HG02642 (cell line): ENCODE measurements at regions not wholly inside any gene's neighbourhood (a gene's known extent, or its start where the extent isn't known, plus 50 kb on each side); places are given as distances from the start of the nearest gene placed in this dataset.

Experiments
- ATAC-seq: cut with Tn5 transposase; IDR thresholded peaks from one replicate; pipeline ENCODE4 v1.9.1; 2021; ENCODE audit warnings: mild to moderate bottlenecking; ENCODE audit not compliant: unreplicated experiment, poor library complexity

DNA sequence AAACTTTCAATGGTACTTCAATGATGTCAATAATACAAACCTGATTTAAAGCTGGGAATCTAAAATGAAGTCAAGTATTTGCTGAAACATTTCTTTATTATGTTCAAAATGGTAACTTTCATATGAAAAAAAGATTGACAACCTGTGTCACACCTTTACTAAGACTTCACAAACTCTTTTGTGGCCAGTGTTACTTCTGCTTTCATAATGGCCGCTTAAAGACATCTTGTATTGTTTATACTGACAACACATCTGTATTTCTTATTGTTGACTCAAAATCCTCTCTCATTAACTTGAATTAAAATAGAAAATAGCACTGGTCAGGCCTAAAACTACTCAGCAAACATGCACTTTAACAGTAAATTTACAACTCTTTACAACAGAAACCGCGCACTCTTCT lies 312.3 kb upstream of the CNTN6 start:
- no peak for ATAC-seq

DNA sequence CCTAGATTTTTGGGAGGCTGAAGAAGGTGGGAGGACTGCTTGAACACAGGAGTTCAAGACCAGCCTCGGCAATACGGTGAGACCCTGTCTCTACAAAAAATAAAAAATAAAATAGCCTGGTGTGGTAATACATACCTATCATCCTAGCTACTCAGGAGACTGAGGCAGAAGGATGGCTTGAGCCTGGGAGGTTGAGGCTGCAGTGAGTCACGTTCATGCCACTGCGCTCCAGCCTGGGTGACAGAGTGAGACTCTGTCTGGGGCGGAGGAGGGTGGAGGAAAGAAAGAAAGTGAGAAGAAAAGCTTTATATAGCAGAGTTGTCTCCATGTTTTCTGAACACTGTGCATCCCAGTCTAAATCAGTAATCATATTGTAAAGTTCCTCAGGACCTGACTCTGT lies 301.4 kb upstream of the CNTN6 start:
- ATAC-seq, result no peak

DNA sequence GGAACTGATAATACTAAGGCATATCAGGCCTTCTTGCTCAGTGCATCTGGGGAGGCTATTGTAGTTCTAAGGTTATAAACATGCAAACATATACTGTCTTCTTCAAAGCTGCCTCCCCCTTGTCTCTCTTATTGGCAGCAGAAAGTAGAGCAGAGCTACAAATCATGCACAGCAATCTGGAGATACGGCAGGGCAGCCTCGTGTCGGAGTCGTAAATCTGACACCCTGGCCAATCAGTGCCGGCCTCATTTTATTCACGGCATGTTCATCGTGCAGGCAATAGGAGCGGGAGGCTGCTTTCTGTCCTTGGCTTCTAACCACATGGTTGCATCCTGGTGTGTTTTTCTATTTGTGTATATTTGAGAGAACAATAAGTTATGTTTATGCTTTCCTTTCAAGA lies 300.2 kb upstream of the CNTN6 start:
- ATAC-seq, result no peak

DNA sequence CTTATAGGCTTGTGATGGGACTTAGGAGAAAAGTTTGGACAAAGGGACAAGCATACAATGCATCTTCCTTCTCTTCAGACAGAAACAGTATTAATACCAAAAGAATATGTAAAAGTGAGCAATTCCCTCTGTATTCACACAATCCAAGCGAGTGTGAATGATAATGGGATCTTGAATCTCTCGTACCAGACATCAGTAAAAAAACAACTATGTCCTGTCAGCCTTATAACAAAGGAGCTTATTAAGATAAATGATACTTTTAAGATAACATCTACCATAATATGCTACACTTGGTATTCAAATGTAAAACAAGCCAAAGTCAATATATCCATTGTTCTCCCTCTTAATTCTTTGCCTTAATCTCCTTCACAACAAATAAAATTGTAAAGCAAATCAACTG lies 288.6 kb upstream of the CNTN6 start:
- no peak for ATAC-seq

DNA sequence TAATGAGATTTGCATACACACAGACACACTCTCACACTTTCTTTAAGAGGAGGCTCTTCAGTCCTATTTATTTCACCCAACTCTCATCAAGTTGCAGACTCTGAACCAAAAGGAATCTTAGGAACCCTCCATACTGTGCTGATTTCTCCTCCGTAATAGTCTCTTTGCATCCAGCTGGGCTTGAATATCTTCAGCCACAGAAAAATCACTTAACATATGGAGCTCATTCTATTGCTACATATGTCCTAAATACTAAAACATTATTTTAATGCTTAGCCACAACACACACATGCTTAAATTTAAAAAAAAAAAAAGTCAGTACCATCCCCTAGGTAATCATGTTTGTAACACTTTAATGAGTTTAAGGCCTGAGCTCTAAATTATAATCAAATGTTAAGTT lies 287.5 kb upstream of the CNTN6 start:
- ATAC-seq, result no peak

DNA sequence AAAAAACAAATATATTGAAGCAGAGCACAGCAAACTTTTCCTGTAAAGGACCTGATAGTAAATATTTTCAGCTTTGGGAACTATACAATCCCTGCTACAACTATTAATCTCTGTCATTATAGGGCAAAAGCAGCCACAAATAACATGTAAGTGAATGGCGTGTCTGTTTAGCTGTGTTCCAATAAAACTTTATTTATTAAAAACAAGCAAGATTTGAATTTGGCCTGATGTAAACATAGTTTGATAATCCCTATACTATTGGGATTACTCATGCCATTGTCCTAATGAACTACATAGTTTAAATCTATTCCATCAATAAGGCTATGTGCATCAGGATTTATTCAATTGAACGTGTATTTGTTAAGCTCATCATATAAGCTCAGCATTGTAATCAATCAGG lies 286.8 kb upstream of the CNTN6 start:
- no peak for ATAC-seq

DNA sequence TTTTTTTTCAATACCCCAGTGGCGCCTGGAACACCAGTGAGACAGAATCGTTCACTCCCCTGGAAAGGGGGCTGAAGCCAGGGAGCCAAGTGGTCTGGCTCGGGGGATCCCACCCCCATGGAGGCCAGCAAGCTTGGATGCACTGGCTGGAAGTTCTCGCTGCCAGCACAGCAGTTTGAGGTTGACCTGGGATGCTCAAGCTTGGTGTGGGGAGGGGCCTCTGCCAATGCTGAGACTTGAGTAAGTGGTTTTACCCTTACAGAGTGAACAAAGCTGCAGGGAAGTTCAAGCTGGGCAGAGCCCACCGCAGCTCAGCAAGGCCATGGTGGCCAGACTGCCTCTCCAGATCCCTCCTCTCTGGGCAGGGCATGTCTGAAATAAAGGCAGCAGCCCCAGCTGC lies 276.2 kb upstream of the CNTN6 start:
- no peak for ATAC-seq

DNA sequence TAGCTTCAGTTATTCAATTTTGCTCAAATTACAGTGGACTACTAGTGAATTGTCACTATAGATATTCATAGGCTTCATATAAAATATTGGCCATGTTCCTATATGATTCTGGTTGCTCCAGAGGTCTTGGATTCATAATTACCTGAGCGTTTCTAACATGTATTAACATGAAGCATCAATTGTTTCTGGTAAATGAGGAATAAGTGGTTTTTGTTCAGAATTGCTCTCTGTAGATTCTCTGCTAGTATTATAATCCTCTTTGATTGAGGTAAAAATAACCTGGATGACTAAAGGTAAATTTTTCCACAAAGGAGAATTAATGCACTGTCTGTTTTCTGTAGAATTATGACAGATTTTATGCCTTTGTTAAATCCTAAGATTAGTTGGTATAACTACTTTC lies 258.1 kb upstream of the CNTN6 start:
- no peak for ATAC-seq

DNA sequence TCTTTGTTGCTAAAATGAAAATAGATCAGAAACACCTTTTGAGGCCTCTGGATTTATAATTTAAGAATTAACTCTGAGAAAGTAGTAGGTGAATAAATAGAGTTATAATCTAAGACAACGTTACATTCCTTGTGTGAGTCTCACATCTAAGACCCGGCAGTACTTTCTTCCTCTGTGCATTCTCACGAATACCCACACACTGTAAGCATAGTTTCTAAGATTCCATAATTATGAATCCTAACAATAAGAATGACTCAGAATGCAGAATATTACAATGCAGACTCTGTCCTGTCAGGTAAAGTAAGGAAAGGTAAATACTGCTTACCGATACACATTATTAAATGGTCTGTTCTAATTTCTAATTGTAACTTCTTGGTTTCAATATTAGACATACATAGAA lies 257.7 kb upstream of the CNTN6 start:
- ATAC-seq, result no peak

DNA sequence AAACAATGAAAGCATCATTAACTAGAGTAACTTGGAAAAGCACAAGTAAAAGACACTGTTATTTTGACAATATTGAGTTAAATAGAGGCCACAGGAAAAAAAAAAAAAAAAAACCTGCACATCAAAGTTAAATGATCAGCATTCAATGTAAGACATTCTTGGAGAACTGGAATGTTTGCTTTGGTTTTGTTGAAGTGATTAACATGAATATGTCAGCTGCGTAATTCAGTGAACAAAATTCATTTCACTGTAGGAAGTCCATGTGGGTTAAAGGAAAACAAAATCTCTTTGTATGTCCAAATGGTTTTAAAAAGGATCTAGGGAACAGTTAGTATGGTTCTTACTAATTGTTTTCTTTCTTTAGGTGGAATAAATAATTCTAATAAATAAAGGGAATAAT lies 252.8 kb upstream of the CNTN6 start:
- no peak for ATAC-seq

DNA sequence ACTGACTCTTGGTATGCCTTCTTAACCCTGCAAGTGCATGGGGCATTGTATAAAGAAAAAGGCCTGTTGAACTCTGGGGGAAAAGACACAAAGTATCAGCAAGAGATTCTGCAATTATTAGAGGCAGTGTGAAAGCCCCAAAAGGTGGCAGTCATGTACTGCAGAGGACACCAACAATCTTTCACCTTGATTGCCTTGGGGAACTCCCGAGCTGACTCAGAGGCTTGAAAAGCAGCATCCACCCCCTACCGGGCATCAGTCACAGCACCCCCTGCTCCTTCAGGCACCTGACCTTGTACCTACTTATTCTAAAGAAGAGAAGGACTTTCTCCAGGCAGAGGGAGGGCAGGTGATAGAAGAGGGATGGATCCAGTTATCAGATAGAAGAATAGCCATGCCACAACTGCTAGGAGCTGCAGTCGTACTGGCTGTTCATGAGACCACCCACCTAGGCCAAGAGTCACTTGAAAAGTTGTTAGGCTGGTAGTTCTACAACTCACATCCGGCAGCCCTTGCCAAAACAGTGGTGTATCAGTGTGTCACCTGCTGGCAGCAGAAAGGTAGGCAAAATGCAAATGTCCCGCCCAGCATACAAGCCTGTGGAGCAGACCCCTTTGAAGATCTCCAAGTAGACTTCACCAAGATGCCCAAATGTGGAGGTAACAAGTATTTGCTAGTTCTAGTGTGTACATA lies 241.6 kb upstream of the CNTN6 start:
- ATAC-seq, result no peak

DNA sequence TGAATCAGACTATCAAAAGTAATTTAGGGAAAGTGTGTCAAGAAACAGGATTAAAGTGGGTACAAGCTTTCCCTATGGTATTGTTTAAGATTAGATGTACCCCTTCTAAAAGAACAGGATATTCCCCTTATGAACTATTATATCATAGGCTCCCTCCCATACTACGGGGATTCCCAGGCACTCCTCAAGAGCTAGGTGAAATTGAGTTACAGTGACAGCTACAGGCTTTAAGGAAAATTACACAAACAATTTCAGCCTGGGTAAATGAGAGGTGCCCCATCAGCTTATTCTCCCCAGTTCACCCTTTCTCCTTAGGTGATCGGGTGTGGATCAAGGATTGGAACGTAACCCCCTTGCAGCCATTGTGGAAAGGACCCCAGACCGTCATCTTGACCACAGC lies 240.8 kb upstream of the CNTN6 start:
- ATAC-seq, result no peak

DNA sequence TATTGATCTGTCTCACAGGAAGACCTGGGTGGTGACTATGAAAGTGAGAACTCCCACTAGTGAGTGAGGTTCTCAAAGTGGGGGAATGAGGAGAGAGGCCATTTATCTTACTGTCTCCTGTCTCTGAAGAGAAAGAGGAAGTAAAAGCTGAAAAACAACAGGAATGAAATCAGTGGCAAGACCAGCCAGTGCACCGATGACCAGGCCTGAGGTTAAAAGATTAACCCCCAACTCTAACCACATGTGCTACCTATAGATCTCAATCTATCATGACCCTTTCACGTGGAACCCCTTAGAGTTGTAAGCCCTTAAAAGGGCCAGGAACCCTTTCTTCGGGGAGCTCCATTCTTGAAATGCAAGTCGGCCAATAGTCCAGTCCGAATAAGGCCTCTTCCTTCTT lies 239.3 kb upstream of the CNTN6 start:
- no peak for ATAC-seq

DNA sequence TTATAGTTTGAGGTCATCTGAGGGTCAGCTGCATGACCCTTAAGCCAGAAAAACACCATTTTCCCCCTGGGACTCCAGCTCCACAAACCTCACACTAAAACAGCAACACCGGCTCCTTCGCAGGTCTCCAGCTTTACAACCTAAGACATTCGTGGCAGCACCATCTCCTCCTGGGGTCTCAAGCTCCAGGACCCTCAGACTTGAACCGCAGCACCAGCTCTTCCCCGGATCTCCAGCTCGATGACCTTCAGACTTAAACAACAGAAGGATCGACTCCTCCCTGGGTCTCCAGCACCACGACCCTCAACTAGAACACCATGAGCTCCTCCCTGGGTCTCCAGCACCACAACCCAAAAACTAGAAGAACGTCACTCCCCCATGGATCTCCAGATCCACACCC lies 233.7 kb upstream of the CNTN6 start:
- ATAC-seq, result no peak

DNA sequence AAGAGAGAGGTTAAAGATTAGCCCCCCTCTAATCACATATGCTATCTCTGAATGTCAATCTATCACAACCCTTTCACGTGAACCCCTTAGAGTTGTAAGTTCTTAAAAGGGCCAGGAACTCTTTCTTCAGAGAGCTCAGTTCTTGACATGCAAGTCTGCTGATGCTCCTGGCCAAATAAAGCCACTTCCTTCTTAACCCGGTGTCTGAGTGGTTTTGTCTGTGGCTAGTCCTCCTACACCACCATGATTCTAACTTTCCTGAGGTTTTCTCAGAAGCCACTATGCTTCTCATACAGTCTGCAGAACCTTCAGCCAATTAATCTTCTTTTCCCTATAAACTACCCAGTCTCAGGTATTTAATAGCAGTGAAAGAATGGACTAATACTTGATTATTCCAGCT lies 231.1 kb upstream of the CNTN6 start:
- ATAC-seq, result no peak

DNA sequence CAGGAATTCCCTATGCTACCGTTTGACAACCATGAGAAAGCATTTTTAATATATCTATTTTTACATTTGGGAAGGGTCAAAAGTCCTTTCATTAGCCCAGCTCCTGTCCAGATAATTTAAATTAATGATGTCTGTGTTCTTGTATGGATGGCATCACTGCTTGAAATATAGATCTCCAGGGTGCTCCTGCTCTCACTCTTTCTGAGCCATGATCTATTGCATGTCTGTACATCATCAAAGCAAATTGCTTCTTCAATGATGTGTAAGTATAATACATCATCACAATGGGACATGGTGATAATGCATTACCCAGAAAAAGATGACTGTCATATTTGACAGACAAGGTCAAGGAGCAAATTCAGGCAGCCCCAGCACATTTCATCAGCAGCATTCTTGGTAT lies 223.6 kb upstream of the CNTN6 start:
- no peak for ATAC-seq

DNA sequence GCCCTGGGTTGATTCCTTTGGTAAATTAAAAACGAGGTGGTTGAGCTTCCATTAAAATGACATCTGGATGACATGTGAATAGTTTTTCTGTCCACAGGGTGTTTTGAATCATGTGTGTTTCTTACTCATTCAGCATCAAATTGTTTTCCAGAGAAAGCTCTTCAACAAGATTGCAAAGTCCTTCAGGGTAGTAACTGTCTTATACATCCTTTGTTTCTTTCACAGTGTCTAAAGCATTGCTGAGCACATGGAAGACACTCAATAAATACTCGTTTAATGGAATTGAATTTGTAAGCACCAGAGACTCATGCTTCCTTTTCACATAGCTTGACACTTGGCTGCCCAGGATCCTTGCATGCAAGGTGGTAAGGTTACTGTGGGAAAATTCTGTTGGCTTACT lies 223.1 kb upstream of the CNTN6 start:
- no peak for ATAC-seq

DNA sequence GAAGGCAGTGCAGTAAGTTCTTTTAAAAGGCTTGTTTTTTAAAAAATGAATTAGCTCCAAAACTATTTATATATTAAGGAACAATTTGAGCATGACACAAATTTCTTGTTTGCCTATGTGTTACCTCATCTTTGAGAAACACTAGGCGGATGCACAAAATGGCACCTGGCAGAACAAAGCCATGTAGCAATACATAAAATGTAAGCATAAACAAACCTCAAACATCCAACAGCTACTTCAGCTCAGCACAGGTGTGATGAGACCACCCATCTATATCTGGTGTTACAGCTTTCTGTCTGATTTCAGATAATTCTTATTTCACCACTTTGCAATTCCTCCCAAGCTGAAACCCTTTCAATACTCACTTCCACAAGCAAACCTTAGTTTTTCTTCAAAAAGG lies 221.2 kb upstream of the CNTN6 start:
- no peak for ATAC-seq

DNA sequence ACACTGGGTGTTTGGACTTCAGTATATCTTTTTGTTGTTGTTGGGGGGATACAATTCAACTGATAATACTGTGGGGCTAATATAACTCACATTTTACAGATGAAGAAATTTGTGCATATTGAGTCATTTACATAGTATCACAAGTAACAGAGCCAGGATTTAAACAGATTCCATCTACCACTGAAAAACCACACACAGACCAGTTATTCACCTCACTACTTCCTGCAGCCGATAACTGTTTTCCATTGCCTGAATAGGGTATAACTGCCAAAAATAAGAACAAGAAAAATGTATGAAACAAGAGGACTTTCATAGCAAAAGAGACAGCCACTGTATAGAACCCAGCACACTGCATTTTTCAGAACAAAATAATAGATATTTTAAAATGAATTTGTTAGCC lies 215.8 kb upstream of the CNTN6 start:
- no peak for ATAC-seq

DNA sequence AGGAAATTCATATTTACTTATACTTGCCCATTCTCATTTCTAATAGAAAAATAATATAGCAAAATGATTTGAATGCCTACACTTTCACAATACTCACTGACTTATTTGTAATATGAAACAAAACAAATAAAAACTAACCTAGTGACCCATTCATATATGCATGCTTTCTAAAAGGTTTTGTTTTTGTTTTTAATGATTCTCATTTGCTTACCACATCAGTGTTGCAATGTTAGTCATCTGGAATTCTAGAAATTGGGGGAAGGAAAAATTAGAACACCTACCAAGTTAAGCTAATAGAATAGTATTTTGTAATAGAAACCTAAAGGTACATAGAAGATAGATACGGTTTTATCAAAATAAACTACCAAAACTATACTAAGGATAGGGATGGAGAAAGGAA lies 214.1 kb upstream of the CNTN6 start:
- no peak for ATAC-seq

DNA sequence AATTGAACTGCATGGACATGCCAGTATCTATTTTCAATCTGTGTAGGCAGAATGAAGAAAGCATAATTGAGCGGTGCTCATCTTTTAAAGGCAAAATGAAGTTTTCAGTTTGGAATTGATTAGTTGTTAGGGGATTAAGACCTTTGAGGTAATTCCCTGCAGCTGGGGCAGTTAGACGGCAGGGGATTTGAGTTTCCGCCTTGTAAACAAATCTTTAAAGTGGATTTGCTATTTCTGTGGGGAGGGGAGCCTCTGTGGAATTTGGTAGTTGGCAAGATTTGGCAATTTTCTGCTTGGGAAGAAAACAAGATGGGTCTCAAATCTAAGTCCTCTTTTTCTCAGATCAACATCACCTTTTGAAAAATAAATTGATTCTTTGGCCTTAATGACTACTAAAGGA lies 212.5 kb upstream of the CNTN6 start:
- no peak for ATAC-seq

DNA sequence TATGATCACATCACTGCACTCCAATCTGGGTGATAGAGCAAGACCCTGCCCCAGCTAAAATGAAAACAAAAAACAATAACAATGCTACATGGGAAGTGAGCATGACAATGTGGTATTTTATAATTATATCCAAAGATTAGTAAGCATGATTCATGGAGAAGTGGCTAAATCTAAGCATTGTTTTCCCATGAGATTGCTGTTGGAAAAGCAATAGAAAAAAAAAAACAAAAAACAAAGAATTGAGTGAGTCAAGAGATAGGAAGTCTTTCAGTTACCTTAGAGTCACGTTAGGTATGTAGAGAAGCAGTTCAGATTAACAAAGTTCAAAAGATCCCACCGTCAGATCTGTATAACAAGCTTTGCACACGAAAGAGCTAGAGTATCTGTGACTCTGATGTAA lies 210.3 kb upstream of the CNTN6 start:
- ATAC-seq, result no peak
